DND-41 (cell line): ENCODE measurements at regions not wholly inside any gene's neighbourhood (a gene's known extent, or its start where the extent isn't known, plus 50 kb on each side); places are given as distances from the start of the nearest gene placed in this dataset.

Experiments
- CTCF ChIP-seq: IDR thresholded peaks from 2 replicates; pipeline ENCODE4 v1.5.1; 2012; ENCODE audit warnings: borderline replicate concordance, low read length, moderate library complexity, mild to moderate bottlenecking; ENCODE audit not compliant: poor library complexity, severe bottlenecking; ENCODE audit errors: extremely low read depth
- EZH2 ChIP-seq: IDR thresholded peaks from 3 replicates; pipeline ENCODE4 v1.6.1; 2012; ENCODE audit warnings: borderline replicate concordance, low read depth, mild to moderate bottlenecking, moderate library complexity, low read length, inconsistent platforms; ENCODE audit not compliant: severe bottlenecking

DNA sequence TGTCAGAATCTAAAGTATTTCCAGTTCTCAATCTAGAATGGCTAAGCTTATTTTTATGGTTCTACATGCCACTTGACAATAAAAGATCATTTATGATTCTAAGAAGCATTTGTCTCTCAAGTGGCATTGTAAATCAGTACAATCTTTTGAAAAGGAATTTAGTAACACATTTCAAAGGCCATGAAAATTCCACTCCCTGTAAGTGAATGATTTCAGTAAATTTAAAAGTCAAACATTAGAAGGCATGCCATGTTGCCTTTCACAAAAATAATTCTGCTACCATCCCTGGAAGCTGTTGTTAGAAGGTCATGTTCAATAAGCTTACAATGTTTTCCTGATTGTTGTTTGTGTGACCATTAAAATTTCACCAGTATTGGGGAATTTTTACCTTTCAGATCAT lies 142.9 kb downstream of the RPIA start:
- no peak for TF ChIP-seq EZH2
- no peak for TF ChIP-seq CTCF
